ENCODE measurements at regions not wholly inside any gene's neighbourhood (a gene's known extent, or its start where the extent isn't known, plus 50 kb on each side); places are given as distances from the start of the nearest gene placed in this dataset.

DNA sequence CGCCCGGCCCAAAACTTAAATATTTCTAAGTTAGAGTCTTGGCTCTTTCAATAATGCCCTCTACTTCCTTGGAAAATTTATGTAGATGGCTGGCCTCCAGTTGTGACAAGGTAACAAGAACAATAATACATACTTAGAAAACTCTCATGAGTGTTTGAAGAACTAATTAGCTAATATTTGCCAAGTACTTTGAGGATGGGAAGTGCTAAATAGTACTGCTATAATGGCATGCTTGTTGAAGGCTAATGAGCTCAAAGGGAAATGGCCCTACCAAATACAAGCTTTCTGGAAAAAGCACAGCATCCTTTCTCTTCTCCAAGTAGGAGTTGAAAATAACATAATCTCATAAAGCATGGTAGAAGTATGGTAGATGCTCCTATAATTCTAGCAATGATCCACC is 1022.2 kb upstream of the PIK3C3 start:
- TF ChIP-seq, protein P1, sequence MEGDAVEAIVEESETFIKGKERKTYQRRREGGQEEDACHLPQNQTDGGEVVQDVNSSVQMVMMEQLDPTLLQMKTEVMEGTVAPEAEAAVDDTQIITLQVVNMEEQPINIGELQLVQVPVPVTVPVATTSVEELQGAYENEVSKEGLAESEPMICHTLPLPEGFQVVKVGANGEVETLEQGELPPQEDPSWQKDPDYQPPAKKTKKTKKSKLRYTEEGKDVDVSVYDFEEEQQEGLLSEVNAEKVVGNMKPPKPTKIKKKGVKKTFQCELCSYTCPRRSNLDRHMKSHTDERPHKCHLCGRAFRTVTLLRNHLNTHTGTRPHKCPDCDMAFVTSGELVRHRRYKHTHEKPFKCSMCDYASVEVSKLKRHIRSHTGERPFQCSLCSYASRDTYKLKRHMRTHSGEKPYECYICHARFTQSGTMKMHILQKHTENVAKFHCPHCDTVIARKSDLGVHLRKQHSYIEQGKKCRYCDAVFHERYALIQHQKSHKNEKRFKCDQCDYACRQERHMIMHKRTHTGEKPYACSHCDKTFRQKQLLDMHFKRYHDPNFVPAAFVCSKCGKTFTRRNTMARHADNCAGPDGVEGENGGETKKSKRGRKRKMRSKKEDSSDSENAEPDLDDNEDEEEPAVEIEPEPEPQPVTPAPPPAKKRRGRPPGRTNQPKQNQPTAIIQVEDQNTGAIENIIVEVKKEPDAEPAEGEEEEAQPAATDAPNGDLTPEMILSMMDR (IDR thresholded peaks at IDR 0.05): no peak
- TF ChIP-seq POLR2A (IDR thresholded peaks at IDR 0.05) (no peak), EP300 (IDR thresholded peaks at IDR 0.05; ENCODE audit: low read depth) (no peak), POLR2AphosphoS5 (IDR thresholded peaks at IDR 0.05) (no peak)
